HepG2 (cell line): ENCODE measurements at regions not wholly inside any gene's neighbourhood (a gene's known extent, or its start where the extent isn't known, plus 50 kb on each side); places are given as distances from the start of the nearest gene placed in this dataset.
A peak's percentile ranks its signal among the peaks of the same experiment; 100 is the strongest.

Experiments used
- ATAC-seq: fragments of 200-7000 bp; cut with Tn5 transposase; 3 replicates; pipeline ENCODE4 v1.9.1; 2020; ENCODE audit warnings: mild to moderate bottlenecking, moderate library complexity
- BruUV-seq: library from RNA; stranded (reverse); fragments of 400-500 nt; replicated peaks from 2 replicates; lab custom pipeline; 2021; lab: Mats Ljungman, UMichigan
- CTCF ChIA-PET: fragments of 300-600 bp; formaldehyde crosslinking; extraction: SDS; loops from one replicate; lab custom pipeline; 2021; ENCODE audit warnings: low total read pairs, inconsistent platforms, low intra/inter-chr PET ratio; lab: Yijun Ruan, JAX
- POLR2A ChIA-PET: fragments of 350-600 bp; sonication (Branson Sonifier 250); formaldehyde crosslinking; loops from one replicate; lab custom pipeline; 2020; ENCODE audit warnings: antibody characterized with exemption, inconsistent platforms; lab: Yijun Ruan, JAX
- DNase-seq: peaks from one replicate; pipeline ENCODE4 v3.0.0-alpha.2; 2015; ENCODE audit warnings: low spot score
- FAIRE-seq: peaks from 3 replicates; lab custom pipeline; 2011; peaks lifted over from hg19 to GRCh38; lab: Jason Lieb, UNC
- H2AFZ ChIP-seq: one replicate; pipeline ENCODE4 v1.6.1; 2011; ENCODE audit warnings: low read length, inconsistent platforms
- H3K27ac ChIP-seq: fragments of 300-600 bp; 3 replicates; pipeline ENCODE4 v1.8.0; 2011; ENCODE audit warnings: mixed run types, mild to moderate bottlenecking, mixed read lengths, low read length, inconsistent platforms; ENCODE audit not compliant: insufficient read depth; ENCODE audit errors: extremely low read length
- H3K27me3 ChIP-seq, 2 experiments: fragments of 200-600 bp in 1 of 2; 2 replicates in 1 of 2; 3 replicates in 1 of 2; pipeline versions ENCODE4 v1.6.0 to v1.8.0; 2011; ENCODE audit warnings: low read length in 2 of 2, mild to moderate bottlenecking in 2 of 2, moderate library complexity in 2 of 2, inconsistent platforms in 1 of 2; ENCODE audit not compliant: insufficient read depth in 2 of 2, control insufficient read depth in 1 of 2
- H3K36me3 ChIP-seq, 2 experiments: fragments of 200-600 bp in 1 of 2; replicated peaks in 1 of 2; 2 replicates in 1 of 2; 3 replicates in 1 of 2; pipeline versions ENCODE4 v1.5.1 to v1.8.0; 2011; ENCODE audit warnings: low read length in 2 of 2, inconsistent platforms in 1 of 2; ENCODE audit not compliant: insufficient read depth in 2 of 2, control insufficient read depth in 1 of 2
- H3K4me1 ChIP-seq: 2 replicates; pipeline ENCODE4 v1.5.1; 2012; ENCODE audit warnings: low read length, inconsistent platforms; ENCODE audit not compliant: insufficient read depth
- H3K4me2 ChIP-seq: 2 replicates; pipeline ENCODE4 v1.6.0; 2011; ENCODE audit warnings: low read depth, low read length, inconsistent platforms
- H3K4me3 ChIP-seq, 3 experiments: fragments of 200-600 bp in 1 of 3; sonication (generic), shearing (Covaris generic) in 1 of 3; replicated peaks in 1 of 3; 2 replicates each; pipeline ENCODE4 v1.5.1; 2011 to 2016; ENCODE audit warnings: low read length in 3 of 3, inconsistent platforms in 2 of 3, low read depth in 2 of 3, mild to moderate bottlenecking in 2 of 3, control low read depth in 1 of 3, mixed read lengths in 1 of 3; ENCODE audit not compliant: insufficient read depth in 1 of 3
- H3K79me2 ChIP-seq: one replicate; pipeline ENCODE4 v1.6.1; 2011; ENCODE audit warnings: low read length, inconsistent platforms; ENCODE audit not compliant: insufficient read depth
- H3K9ac ChIP-seq: 2 replicates; pipeline ENCODE4 v1.6.0; 2011; ENCODE audit warnings: mild to moderate bottlenecking, low read depth, low read length, inconsistent platforms; ENCODE audit not compliant: insufficient read depth
- H3K9me3 ChIP-seq: 2 replicates; pipeline ENCODE4 v1.5.1; 2012; ENCODE audit warnings: mild to moderate bottlenecking, low read length
- H4K20me1 ChIP-seq: 2 replicates; pipeline ENCODE4 v1.6.0; 2011; ENCODE audit warnings: inconsistent platforms, mild to moderate bottlenecking, low read length, moderate library complexity; ENCODE audit not compliant: insufficient read depth
- CEBPG ChIP-seq: IDR thresholded peaks from 2 replicates; pipeline ENCODE4 v1.6.1; 2016
- EZH2 ChIP-seq: conservative IDR thresholded peaks from 2 replicates; pipeline ENCODE4 v1.6.1; 2012; ENCODE audit warnings: mild to moderate bottlenecking, low read depth, low read length, moderate library complexity
- GTF2F1 ChIP-seq: fragments of 150-350 bp; IDR thresholded peaks from 2 replicates; pipeline ENCODE4 v1.6.1; 2014; ENCODE audit warnings: low read length
- KLF12 ChIP-seq: sonication (generic); formaldehyde crosslinking; IDR thresholded peaks from 2 replicates; pipeline ENCODE4 v1.4.0; 2020; ENCODE audit warnings: missing genetic modification reagents, borderline replicate concordance
- TP53 ChIP-seq: sonication (generic); formaldehyde crosslinking; conservative IDR thresholded peaks from 2 replicates; pipeline ENCODE4 v1.4.0; 2020; ENCODE audit warnings: missing genetic modification reagents
- ZHX2 ChIP-seq, 2 experiments: sonication (generic) in 1 of 2; formaldehyde crosslinking in 1 of 2; IDR thresholded peaks; 2 replicates each; pipeline versions ENCODE4 v1.6.1 to v1.9.0; 2014 to 2022; ENCODE audit warnings: antibody characterized with exemption in 1 of 2, borderline replicate concordance in 1 of 2, inconsistent platforms in 1 of 2, low read depth in 1 of 2, missing genetic modification reagents in 1 of 2
- ZNF225 ChIP-seq: sonication (generic); formaldehyde crosslinking; IDR thresholded peaks from 2 replicates; pipeline ENCODE4 v1.4.0; 2020; ENCODE audit warnings: mild to moderate bottlenecking, missing genetic modification reagents
- ZNF768 ChIP-seq: sonication (generic); formaldehyde crosslinking; IDR thresholded peaks from 2 replicates; pipeline ENCODE4 v1.4.0; 2020; ENCODE audit warnings: missing genetic modification reagents
- WGBS: methylation state at CpG from one replicate; pipeline ENCODE4 v1.1.6; 2017; ENCODE audit warnings: low lambda C conversion rate; 5-methylcytosine and 5-hydroxymethylcytosine counted together
- in situ Hi-C: cut with HindIII; loops from 2 replicates; pipeline ENCODE4 v1.10.0; 2017; ENCODE audit warnings: low pct_unique_long_range_greater_than_20kb; ENCODE audit not compliant: extremely low pct_ligation_motif_present
- intact Hi-C: fragments of 100-400 bp; cut with micrococcal nuclease; formaldehyde crosslinking; loops from one replicate; pipeline ENCODE4 v1.10.0; 2022; ENCODE audit not compliant: unreplicated experiment
- TF ChIP-seq, protein P1 (sequence below): sonication (generic); formaldehyde crosslinking; IDR thresholded peaks from 2 replicates; pipeline ENCODE4 v1.4.0; 2020; ENCODE audit warnings: mild to moderate bottlenecking, missing genetic modification reagents
- TF ChIP-seq, protein P2 (sequence below): sonication (generic); formaldehyde crosslinking; IDR thresholded peaks from 2 replicates; pipeline ENCODE4 v1.4.0; 2020; ENCODE audit warnings: mild to moderate bottlenecking, missing genetic modification reagents

- TF ChIP-seq TP53 (CRISPR knock-in tag) = peak; percentile 98
- TF ChIP-seq, protein P1, sequence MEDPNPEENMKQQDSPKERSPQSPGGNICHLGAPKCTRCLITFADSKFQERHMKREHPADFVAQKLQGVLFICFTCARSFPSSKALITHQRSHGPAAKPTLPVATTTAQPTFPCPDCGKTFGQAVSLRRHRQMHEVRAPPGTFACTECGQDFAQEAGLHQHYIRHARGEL (CRISPR knock-in tag) = no peak
- Histone ChIP-seq H3K9me3 (peaks cover 58% of the 10 kb centered on the region), H4K20me1 (no peaks in the 10 kb centered on the region), H3K4me1 (no peaks in the 10 kb centered on the region), H3K27me3 (no peaks in the 10 kb centered on the region), H3K4me3 (no peak overlapping the region), H3K79me2 (no peaks in the 10 kb centered on the region), H3K27ac (no peak overlapping the region), H3K4me2 (no peak overlapping the region), H3K9ac (no peak overlapping the region), H3K36me3 (no peaks in the 10 kb centered on the region), H2AFZ (no peak overlapping the region)
- in situ Hi-C loops (no loop called here), intact Hi-C loops (no loop called here)
- no peak for FAIRE-seq
- CTCF ChIA-PET = no interaction called here
- WGBS = 71% methylated on average over 8 of the region's 8 CpGs
- peak; percentile 50; the same call in 2 of the 3 replicates for ATAC-seq
- POLR2A ChIA-PET = no interaction called here
- DNase-seq = peak; percentile 6
- no TSS peak for BruUV-seq
Measured at GRCh38 chr3:111143-112069, 85.2 kb upstream of the CHL1 start.

- H3K27ac ChIP-seq = no peak overlapping the region
- POLR2A ChIA-PET = no interaction called here
- no peak overlapping the region for H2AFZ ChIP-seq
- H3K27me3 ChIP-seq = no peaks in the 10 kb centered on the region
- WGBS = 0% methylated on average over 2 of the region's 2 CpGs
- BruUV-seq = no TSS peak
- in situ Hi-C loops (no loop called here), intact Hi-C loops (no loop called here)
- H3K36me3 ChIP-seq = no peaks in the 10 kb centered on the region
- no peaks in the 10 kb centered on the region for H3K4me1 ChIP-seq
- H3K79me2 ChIP-seq = no peaks in the 10 kb centered on the region
- no peak overlapping the region for H3K4me2 ChIP-seq
- peaks cover 62% of the 10 kb centered on the region for H3K9me3 ChIP-seq
- FAIRE-seq (no peak), ATAC-seq (no peak), DNase-seq (no peak)
- no peak overlapping the region for H3K9ac ChIP-seq
- H4K20me1 ChIP-seq = no peaks in the 10 kb centered on the region
- CTCF ChIA-PET = no interaction called here
- H3K4me3 ChIP-seq = no peak overlapping the region
- TF ChIP-seq EZH2 (no peak), KLF12 (no peak), CEBPG (CRISPR knock-in tag) (no peak), ZHX2 (IDR thresholded peaks at IDR 0.05; ENCODE audit: low read depth) (no peak), ZHX2 (CRISPR knock-in tag; IDR thresholded peaks at IDR 0.05; ENCODE audit: borderline replicate concordance) (no peak), ZNF768 (CRISPR knock-in tag) (no peak), ZNF225 (no peak), GTF2F1 (no peak)
- TF ChIP-seq, protein P2, sequence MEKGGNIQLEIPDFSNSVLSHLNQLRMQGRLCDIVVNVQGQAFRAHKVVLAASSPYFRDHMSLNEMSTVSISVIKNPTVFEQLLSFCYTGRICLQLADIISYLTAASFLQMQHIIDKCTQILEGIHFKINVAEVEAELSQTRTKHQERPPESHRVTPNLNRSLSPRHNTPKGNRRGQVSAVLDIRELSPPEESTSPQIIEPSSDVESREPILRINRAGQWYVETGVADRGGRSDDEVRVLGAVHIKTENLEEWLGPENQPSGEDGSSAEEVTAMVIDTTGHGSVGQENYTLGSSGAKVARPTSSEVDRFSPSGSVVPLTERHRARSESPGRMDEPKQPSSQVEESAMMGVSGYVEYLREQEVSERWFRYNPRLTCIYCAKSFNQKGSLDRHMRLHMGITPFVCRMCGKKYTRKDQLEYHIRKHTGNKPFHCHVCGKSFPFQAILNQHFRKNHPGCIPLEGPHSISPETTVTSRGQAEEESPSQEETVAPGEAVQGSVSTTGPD (CRISPR knock-in tag) = no peak
Measured at GRCh38 chr3:112773-113172, 83.8 kb upstream of the CHL1 start.
